H9 (cell line): ENCODE measurements at regions not wholly inside any gene's neighbourhood (a gene's known extent, or its start where the extent isn't known, plus 50 kb on each side); places are given as distances from the start of the nearest gene placed in this dataset.

ENCODE experiments used
- DNase-seq: peaks from one replicate; pipeline ENCODE4 v3.0.0-alpha.2; 2017
- H2AFZ ChIP-seq: one replicate; pipeline ENCODE4 v1.6.1; 2013; ENCODE audit warnings: mild to moderate bottlenecking, low read length, control low read depth, moderate library complexity
- H2AK5ac ChIP-seq: 2 replicates; pipeline ENCODE4 v1.6.1; 2013; ENCODE audit warnings: low read length, control low read depth, mixed read lengths; ENCODE audit not compliant: insufficient read length
- H2BK120ac ChIP-seq: one replicate; pipeline ENCODE4 v1.6.1; 2013; ENCODE audit warnings: low read depth, mild to moderate bottlenecking, low read length, control low read depth, inconsistent platforms; ENCODE audit not compliant: poor library complexity, severe bottlenecking
- H2BK12ac ChIP-seq: 2 replicates; pipeline ENCODE4 v1.6.1; 2013; ENCODE audit warnings: low read length, control low read depth, mixed read lengths, low read depth; ENCODE audit not compliant: insufficient read length
- H2BK15ac ChIP-seq: 2 replicates; pipeline ENCODE4 v1.6.1; 2013; ENCODE audit warnings: low read depth, low read length, control low read depth
- H2BK20ac ChIP-seq: one replicate; pipeline ENCODE4 v1.6.1; 2013; ENCODE audit warnings: low read depth, mild to moderate bottlenecking, low read length, control low read depth, inconsistent platforms; ENCODE audit not compliant: poor library complexity, severe bottlenecking
- H2BK5ac ChIP-seq: 2 replicates; pipeline ENCODE4 v1.6.1; 2013; ENCODE audit warnings: low read length, control low read depth, mixed read lengths; ENCODE audit not compliant: insufficient read length
- H3K14ac ChIP-seq: 2 replicates; pipeline ENCODE4 v1.6.1; 2013; ENCODE audit warnings: low read length, control low read depth; ENCODE audit not compliant: insufficient read depth
- H3K18ac ChIP-seq: 2 replicates; pipeline ENCODE4 v1.6.1; 2013; ENCODE audit warnings: low read depth, mild to moderate bottlenecking, mixed read lengths, low read length, control low read depth; ENCODE audit not compliant: insufficient read length
- H3K23ac ChIP-seq: 2 replicates; pipeline ENCODE4 v1.6.1; 2013; ENCODE audit warnings: low read length, control low read depth, mixed read lengths, low read depth; ENCODE audit not compliant: insufficient read length
- H3K23me2 ChIP-seq: 2 replicates; pipeline ENCODE4 v1.6.1; 2013; ENCODE audit warnings: low read depth, mild to moderate bottlenecking, mixed read lengths, low read length, control low read depth; ENCODE audit not compliant: insufficient read length, poor library complexity, severe bottlenecking
- H3K27ac ChIP-seq: 2 replicates; pipeline ENCODE4 v1.5.1; 2013; ENCODE audit warnings: low read length, control low read depth, mixed read lengths, low read depth; ENCODE audit not compliant: insufficient read length
- H3K27me3 ChIP-seq: 2 replicates; pipeline ENCODE4 v1.6.1; 2013; ENCODE audit warnings: low read length, control low read depth, inconsistent platforms; ENCODE audit not compliant: insufficient read depth
- H3K4ac ChIP-seq: 2 replicates; pipeline ENCODE4 v1.6.1; 2013; ENCODE audit warnings: low read depth, mild to moderate bottlenecking, control low read depth, inconsistent platforms, low read length, moderate library complexity
- H3K4me1 ChIP-seq: 2 replicates; pipeline ENCODE4 v1.6.1; 2013; ENCODE audit warnings: low read length, control low read depth, inconsistent platforms; ENCODE audit not compliant: insufficient read depth
- H3K4me2 ChIP-seq: 2 replicates; pipeline ENCODE4 v1.6.1; 2013; ENCODE audit warnings: low read length, control low read depth, mixed read lengths; ENCODE audit not compliant: insufficient read length, insufficient read depth
- H3K56ac ChIP-seq: 2 replicates; pipeline ENCODE4 v1.6.1; 2013; ENCODE audit warnings: low read depth, mild to moderate bottlenecking, mixed read lengths, low read length, control low read depth; ENCODE audit not compliant: insufficient read length
- H3K79me1 ChIP-seq: 2 replicates; pipeline ENCODE4 v1.6.1; 2013; ENCODE audit warnings: low read depth, mild to moderate bottlenecking, moderate library complexity, low read length, control low read depth, inconsistent platforms; ENCODE audit not compliant: insufficient read depth, poor library complexity, severe bottlenecking
- H3K79me2 ChIP-seq: 2 replicates; pipeline ENCODE4 v1.6.1; 2013; ENCODE audit warnings: low read length, control low read depth, inconsistent platforms; ENCODE audit not compliant: insufficient read depth
- H3K9ac ChIP-seq: 2 replicates; pipeline ENCODE4 v1.6.1; 2013; ENCODE audit warnings: low read length, control low read depth, mixed read lengths; ENCODE audit not compliant: insufficient read length; ENCODE audit errors: extremely low read depth
- H3K9me3 ChIP-seq: one replicate; pipeline ENCODE4 v1.6.1; 2013; ENCODE audit warnings: low read depth, low read length, inconsistent platforms; ENCODE audit not compliant: control insufficient read depth
- H3T11ph ChIP-seq: one replicate; pipeline ENCODE4 v1.6.1; 2013; ENCODE audit warnings: mild to moderate bottlenecking, low read length, control low read depth, inconsistent platforms
- H4K20me1 ChIP-seq: one replicate; pipeline ENCODE4 v1.6.1; 2013; ENCODE audit not compliant: control insufficient read depth, insufficient read length, insufficient read depth
- H4K5ac ChIP-seq: 2 replicates; pipeline ENCODE4 v1.6.1; 2013; ENCODE audit warnings: low read depth, mild to moderate bottlenecking, mixed read lengths, low read length, control low read depth; ENCODE audit not compliant: insufficient read length
- H4K8ac ChIP-seq: replicated peaks from 2 replicates; pipeline ENCODE4 v1.6.1; 2013; ENCODE audit warnings: low read length, control low read depth, mixed read lengths, low read depth; ENCODE audit not compliant: insufficient read length
- H4K91ac ChIP-seq: 2 replicates; pipeline ENCODE4 v1.6.1; 2013; ENCODE audit warnings: low read depth, mild to moderate bottlenecking, moderate library complexity, mixed read lengths, low read length, control low read depth; ENCODE audit not compliant: insufficient read length
- H3K27ac Mint-ChIP-seq, 3 experiments: 2 replicates in 2 of 3; 3 replicates in 1 of 3; pipeline ENCODE4 v1.8.0; 2020 to 2021; ENCODE audit warnings: mixed read lengths in 3 of 3, mild to moderate bottlenecking in 1 of 3, moderate library complexity in 1 of 3
- H3K27me3 Mint-ChIP-seq: 2 replicates; pipeline ENCODE4 v1.8.0; 2021; ENCODE audit warnings: low read depth, mild to moderate bottlenecking, moderate library complexity, mixed read lengths
- H3K36me3 Mint-ChIP-seq, 3 experiments: 2 replicates in 2 of 3; 3 replicates in 1 of 3; pipeline ENCODE4 v1.8.0; 2020 to 2021; ENCODE audit warnings: low read depth in 3 of 3, mixed read lengths in 3 of 3; ENCODE audit not compliant: insufficient read depth in 1 of 3
- H3K4me1 Mint-ChIP-seq, 2 experiments: 2 replicates each; pipeline ENCODE4 v1.8.0; 2020; ENCODE audit warnings: mixed read lengths in 2 of 2
- H3K4me3 Mint-ChIP-seq, 2 experiments: 2 replicates in 1 of 2; 3 replicates in 1 of 2; pipeline ENCODE4 v1.8.0; 2020 to 2021; ENCODE audit warnings: mild to moderate bottlenecking in 2 of 2, mixed read lengths in 2 of 2, moderate library complexity in 1 of 2
- H3K9me3 Mint-ChIP-seq, 2 experiments: 2 replicates in 1 of 2; 3 replicates in 1 of 2; pipeline ENCODE4 v1.8.0; 2020; ENCODE audit warnings: mild to moderate bottlenecking in 2 of 2, mixed read lengths in 2 of 2, moderate library complexity in 1 of 2
- CTCF ChIP-seq: fragments of 200-600 bp; sonication (generic); conservative IDR thresholded peaks from 3 replicates; pipeline ENCODE4 v1.8.0; 2021; ENCODE audit warnings: antibody characterized with exemption, mild to moderate bottlenecking
- WGBS: extraction: QIAGEN DNeasy Blood & Tissue Kit; methylation state at CpG from one replicate; pipeline ENCODE4 v1.1.7; 2013; ENCODE audit warnings: missing lambda C conversion rate, low lambda C conversion rate, mixed read lengths; ENCODE audit not compliant: insufficient read length; ENCODE audit errors: extremely low coverage; 5-methylcytosine and 5-hydroxymethylcytosine counted together

GRCh38 chr6:114521926-114522325 is 179.1 kb upstream of the HS3ST5 start:
- no peaks in the 10 kb centered on the region for H3K79me1 ChIP-seq
- H2BK120ac ChIP-seq = no peak overlapping the region
- no peak overlapping the region for H2AFZ ChIP-seq
- no peak overlapping the region for H3K27ac ChIP-seq
- H4K8ac ChIP-seq = no peak overlapping the region
- H3K14ac ChIP-seq = no peak overlapping the region
- Mint-ChIP-seq H3K36me3 (no peaks in the 10 kb centered on the region), H3K4me3 (no peak overlapping the region), H3K27ac (no peak overlapping the region), H3K4me1 (peaks cover 16 to 20% of the 10 kb centered on the region in 2 experiments), H3K27me3 (no peaks in the 10 kb centered on the region), H3K9me3 (no peaks in the 10 kb centered on the region)
- H3K4me1 ChIP-seq = peaks cover 3% of the 10 kb centered on the region; the same call in 1 of the 2 replicates
- H3K27me3 ChIP-seq = no peaks in the 10 kb centered on the region
- no peak overlapping the region for H2BK15ac ChIP-seq
- no peaks in the 10 kb centered on the region for H3K79me2 ChIP-seq
- no peak overlapping the region for H3K4ac ChIP-seq
- H4K5ac ChIP-seq = no peak overlapping the region
- no CpG with 5 or more reads among the region's 3 CpGs for WGBS
- H3K4me2 ChIP-seq = no peak overlapping the region
- no peak overlapping the region for H2BK12ac ChIP-seq
- H2BK20ac ChIP-seq = no peak overlapping the region
- H3K56ac ChIP-seq = no peak overlapping the region
- DNase-seq = no peak
- no peak overlapping the region for H3K9ac ChIP-seq
- no peak overlapping the region for H2BK5ac ChIP-seq
- H3T11ph ChIP-seq = no peak overlapping the region
- H3K23ac ChIP-seq = no peak overlapping the region
- no peaks in the 10 kb centered on the region for H3K9me3 ChIP-seq
- no peak overlapping the region for H4K91ac ChIP-seq
- H3K23me2 ChIP-seq = no peaks in the 10 kb centered on the region
- no peak for TF ChIP-seq CTCF
- H3K18ac ChIP-seq = no peak overlapping the region
- H2AK5ac ChIP-seq = no peak overlapping the region
- H4K20me1 ChIP-seq = no peaks in the 10 kb centered on the region
